RWPE2 (cell line): ENCODE measurements at regions not wholly inside any gene's neighbourhood (a gene's known extent, or its start where the extent isn't known, plus 50 kb on each side); places are given as distances from the start of the nearest gene placed in this dataset.

ENCODE experiments used
- ATAC-seq: fragments of 200-7000 bp; cut with Tn5 transposase; 3 replicates; pipeline ENCODE4 v1.9.1; 2021; ENCODE audit warnings: low read depth
- DNase-seq: peaks from one replicate; pipeline ENCODE4 v3.0.0-alpha.2; 2020; ENCODE audit warnings: low spot score
- H3K27ac ChIP-seq: fragments of 450-650 bp; 2 replicates; pipeline ENCODE4 v1.5.1; 2017; ENCODE audit warnings: mild to moderate bottlenecking; ENCODE audit not compliant: poor library complexity, severe bottlenecking
- H3K27me3 ChIP-seq: fragments of 250-450 bp; sonication (Bioruptor Pico); 2 replicates; pipeline ENCODE4 v1.5.1; 2021; ENCODE audit warnings: mild to moderate bottlenecking, moderate library complexity; ENCODE audit not compliant: insufficient read depth, poor library complexity, severe bottlenecking
- H3K36me3 ChIP-seq: fragments of 250-450 bp; sonication (Bioruptor Pico); 2 replicates; pipeline ENCODE4 v1.5.1; 2020; ENCODE audit warnings: low read depth, mild to moderate bottlenecking, moderate library complexity
- H3K4me1 ChIP-seq: fragments of 250-450 bp; sonication (Bioruptor Pico); 2 replicates; pipeline ENCODE4 v1.5.1; 2021; ENCODE audit warnings: mild to moderate bottlenecking, moderate library complexity; ENCODE audit not compliant: insufficient read depth, poor library complexity, severe bottlenecking
- H3K4me3 ChIP-seq: fragments of 250-450 bp; sonication (Bioruptor Pico); 2 replicates; pipeline ENCODE4 v1.5.1; 2021; ENCODE audit warnings: mild to moderate bottlenecking, moderate library complexity; ENCODE audit not compliant: severe bottlenecking
- H3K9me3 ChIP-seq: fragments of 250-450 bp; sonication (Bioruptor Pico); 2 replicates; pipeline ENCODE4 v1.5.1; 2021; ENCODE audit warnings: mild to moderate bottlenecking, moderate library complexity; ENCODE audit not compliant: severe bottlenecking
- CTCF ChIP-seq: fragments of 450-650 bp; IDR thresholded peaks from one replicate; pipeline ENCODE4 v1.5.1; 2017; ENCODE audit warnings: mild to moderate bottlenecking, moderate library complexity; ENCODE audit not compliant: poor library complexity, severe bottlenecking

DNA sequence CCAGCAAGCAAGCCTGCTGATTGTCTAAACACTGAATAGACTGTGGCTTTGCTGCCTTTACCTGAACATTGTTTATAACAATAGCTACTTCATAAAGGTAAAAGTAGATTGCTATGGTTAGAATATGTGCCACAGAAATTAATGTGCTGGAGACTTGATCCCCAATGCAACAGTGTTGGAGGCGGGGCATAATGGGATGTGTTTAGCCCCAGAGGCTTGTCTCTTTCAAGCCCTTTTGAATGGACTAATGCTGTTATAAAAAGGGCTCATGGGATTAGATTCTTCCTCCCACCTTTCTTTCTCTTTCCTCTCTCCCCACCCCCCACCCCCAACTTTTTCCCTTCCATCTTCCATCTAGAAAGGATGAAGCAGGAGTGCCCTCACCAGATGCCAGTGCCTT lies 80.2 kb upstream of the PPP2R5A start:
- H3K27ac ChIP-seq = no peak overlapping the region
- no peak for ATAC-seq

GRCh38 chr1:212205843-212206242 lies 79.4 kb upstream of the PPP2R5A start:
- H3K4me3 ChIP-seq = no peak overlapping the region
- TF ChIP-seq CTCF = no peak
- no peaks in the 10 kb centered on the region for H3K4me1 ChIP-seq
- H3K9me3 ChIP-seq = no peaks in the 10 kb centered on the region
- no peak overlapping the region for H3K27ac ChIP-seq
- DNase-seq (no peak), ATAC-seq (no peak)
- no peaks in the 10 kb centered on the region for H3K36me3 ChIP-seq
- H3K27me3 ChIP-seq = no peaks in the 10 kb centered on the region

More for the DNA sequence above, 80.2 kb upstream of the PPP2R5A start:
- H3K4me3 ChIP-seq = no peak overlapping the region
- H3K36me3 ChIP-seq = no peaks in the 10 kb centered on the region
- no peak for DNase-seq
- no peaks in the 10 kb centered on the region for H3K4me1 ChIP-seq
- no peaks in the 10 kb centered on the region for H3K9me3 ChIP-seq
- H3K27me3 ChIP-seq = no peaks in the 10 kb centered on the region
- no peak for TF ChIP-seq CTCF

- TF ChIP-seq CTCF = no peak
- ATAC-seq = no peak
- Histone ChIP-seq H3K4me3 (no peak overlapping the region), H3K27me3 (no peaks in the 10 kb centered on the region), H3K36me3 (no peaks in the 10 kb centered on the region), H3K4me1 (no peaks in the 10 kb centered on the region), H3K9me3 (no peaks in the 10 kb centered on the region), H3K27ac (no peak overlapping the region)
- DNase-seq = no peak
Observed at GRCh38 chr1:212207118-212207517, 78.1 kb upstream of the PPP2R5A start.

GRCh38 chr1:212207822-212208520 lies 77.2 kb upstream of the PPP2R5A start:
- no peak for DNase-seq
- TF ChIP-seq CTCF = no peak
- Histone ChIP-seq H3K4me3 (no peak overlapping the region), H3K27ac (no peak overlapping the region), H3K36me3 (no peaks in the 10 kb centered on the region), H3K27me3 (no peaks in the 10 kb centered on the region), H3K4me1 (no peaks in the 10 kb centered on the region), H3K9me3 (no peaks in the 10 kb centered on the region)
- ATAC-seq = no peak

- Histone ChIP-seq H3K27ac (no peak overlapping the region), H3K9me3 (no peaks in the 10 kb centered on the region), H3K4me1 (no peaks in the 10 kb centered on the region), H3K4me3 (no peak overlapping the region), H3K36me3 (no peaks in the 10 kb centered on the region), H3K27me3 (no peaks in the 10 kb centered on the region)
- TF ChIP-seq CTCF = no peak
- ATAC-seq (no peak), DNase-seq (no peak)
Observed at GRCh38 chr1:212208978-212209644, 76.1 kb upstream of the PPP2R5A start.
